T-helper 17 cell (primary cell): ENCODE measurements at regions not wholly inside any gene's neighbourhood (a gene's known extent, or its start where the extent isn't known, plus 50 kb on each side); places are given as distances from the start of the nearest gene placed in this dataset.

Experiments used
- ATAC-seq: fragments of 150-1000 bp; cut with Tn5 transposase; 2 replicates; pipeline ENCODE4 v1.10.0; 2021; ENCODE audit warnings: mild to moderate bottlenecking, moderate library complexity
- DNase-seq, 3 donors: peaks; one replicate each; pipeline versions ENCODE4 v3.0.0 to v3.0.0-alpha.2; 2020 to 2021
- H3K9me3 ChIP-seq: one replicate; pipeline ENCODE4 v1.7.0; 2013; ENCODE audit warnings: low read length, mild to moderate bottlenecking; ENCODE audit not compliant: control insufficient read depth, poor library complexity, severe bottlenecking
- H3K27ac Mint-ChIP-seq: one replicate; pipeline ENCODE4 v1.8.0; 2022; ENCODE audit warnings: mild to moderate bottlenecking, moderate library complexity, mixed read lengths
- H3K27me3 Mint-ChIP-seq: one replicate; pipeline ENCODE4 v1.8.0; 2022; ENCODE audit warnings: mixed read lengths
- H3K36me3 Mint-ChIP-seq: one replicate; pipeline ENCODE4 v1.8.0; 2022; ENCODE audit warnings: low read depth, mixed read lengths
- H3K4me1 Mint-ChIP-seq: one replicate; pipeline ENCODE4 v1.8.0; 2022; ENCODE audit warnings: mild to moderate bottlenecking, mixed read lengths
- H3K4me3 Mint-ChIP-seq: one replicate; pipeline ENCODE4 v1.8.0; 2022; ENCODE audit warnings: mild to moderate bottlenecking, moderate library complexity, mixed read lengths

DNA sequence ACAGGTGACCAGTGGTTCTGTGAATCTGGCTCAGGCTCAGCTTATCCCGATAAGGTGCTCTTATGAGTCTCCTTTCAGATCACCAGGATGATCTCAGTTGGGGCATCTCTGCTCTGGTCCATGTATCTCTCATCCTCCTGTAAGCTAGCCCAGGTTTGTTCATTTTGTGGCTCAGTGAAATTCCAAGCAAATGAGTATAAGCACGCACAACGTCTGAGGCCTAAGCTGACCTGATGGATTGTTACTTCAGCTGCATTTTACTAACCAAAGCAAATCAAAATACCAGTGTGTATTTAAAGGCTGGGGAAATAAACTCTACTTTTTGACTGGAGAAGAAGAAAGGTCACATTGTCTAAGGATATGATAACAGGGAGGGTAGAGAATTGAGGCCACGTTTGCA lies 551.0 kb upstream of the BTBD3 start:
- Mint-ChIP-seq H3K4me1 (no peaks in the 10 kb centered on the region), H3K36me3 (no peaks in the 10 kb centered on the region), H3K27ac (no peak overlapping the region), H3K4me3 (no peak overlapping the region), H3K27me3 (no peaks in the 10 kb centered on the region)
- ATAC-seq (no peak), DNase-seq (no peak)
- no peaks in the 10 kb centered on the region for H3K9me3 ChIP-seq

DNA sequence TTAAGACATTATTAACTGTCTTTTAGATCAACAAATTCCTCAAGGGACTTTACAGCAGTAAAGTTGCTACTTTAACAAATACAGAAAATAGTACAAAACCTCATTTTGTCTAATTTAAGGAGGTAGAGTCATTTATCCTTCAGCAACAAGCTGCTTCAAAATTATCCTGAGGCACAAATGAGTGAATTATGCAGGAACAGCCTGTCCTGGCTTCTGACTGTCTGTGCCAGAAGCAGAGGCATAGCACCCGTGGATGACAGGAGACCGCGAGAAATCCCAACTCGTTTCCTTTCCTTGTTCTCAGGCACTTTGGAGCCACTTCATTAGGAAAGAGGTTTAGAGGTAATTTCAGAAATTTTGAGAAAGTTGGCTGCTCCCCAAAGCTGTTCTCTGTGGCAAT lies 549.2 kb upstream of the BTBD3 start:
- DNase-seq, result no peak
- H3K4me1 Mint-ChIP-seq, result no peaks in the 10 kb centered on the region
- no peak overlapping the region for H3K27ac Mint-ChIP-seq
- H3K4me3 Mint-ChIP-seq, result no peak overlapping the region
- ATAC-seq, result no peak
- H3K36me3 Mint-ChIP-seq, result no peaks in the 10 kb centered on the region
- H3K27me3 Mint-ChIP-seq, result no peaks in the 10 kb centered on the region
- no peaks in the 10 kb centered on the region for H3K9me3 ChIP-seq

DNA sequence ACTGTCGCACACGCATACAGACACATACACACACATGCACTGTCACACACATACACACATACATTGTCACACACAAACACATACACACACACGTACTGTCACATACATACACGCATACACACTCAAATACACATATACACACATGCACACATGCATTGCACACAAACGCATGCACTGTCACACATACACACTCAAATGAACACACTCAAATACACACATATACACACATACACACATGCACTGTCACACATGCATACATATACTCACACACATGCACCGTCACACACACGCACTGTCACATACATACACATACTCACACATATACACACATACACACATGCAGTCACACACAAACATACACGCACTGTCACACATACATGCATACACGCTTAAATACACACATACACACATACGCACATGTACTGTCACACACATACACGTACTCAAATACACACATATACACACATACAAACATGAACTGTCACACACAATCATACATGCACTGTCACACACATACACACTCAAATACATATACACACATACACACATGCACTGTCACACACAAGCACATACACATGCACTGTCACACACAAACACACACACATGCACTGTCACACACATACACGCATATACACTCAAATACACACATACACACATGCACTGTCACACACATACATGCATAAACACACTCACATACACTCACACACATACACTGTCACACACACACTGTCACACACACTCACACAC lies 548.6 kb upstream of the BTBD3 start:
- no peaks in the 10 kb centered on the region for H3K9me3 ChIP-seq
- Mint-ChIP-seq H3K36me3 (no peaks in the 10 kb centered on the region), H3K4me3 (no peak overlapping the region), H3K27ac (no peak overlapping the region), H3K27me3 (no peaks in the 10 kb centered on the region), H3K4me1 (no peaks in the 10 kb centered on the region)
- ATAC-seq (no peak), DNase-seq (no peak)

DNA sequence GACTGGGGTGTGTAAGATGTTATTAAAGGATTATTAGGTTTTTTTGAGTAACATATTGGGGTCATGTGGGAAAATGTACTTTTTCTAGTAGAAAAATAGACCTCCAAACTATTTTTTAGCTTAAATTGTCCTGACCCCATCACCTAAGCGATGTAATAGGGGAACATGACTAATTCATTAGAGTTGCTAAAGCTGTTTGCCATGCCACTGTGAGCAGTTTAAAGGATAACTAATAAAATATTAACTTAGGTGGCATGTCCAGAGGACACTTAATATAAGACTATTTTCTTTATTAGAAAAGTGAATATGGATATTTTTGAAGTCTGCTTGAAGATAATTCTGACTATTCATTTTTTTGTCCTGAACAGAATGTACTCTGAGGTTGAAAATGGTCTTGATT lies 545.9 kb upstream of the BTBD3 start:
- Mint-ChIP-seq H3K36me3 (no peaks in the 10 kb centered on the region), H3K27me3 (no peaks in the 10 kb centered on the region), H3K4me3 (no peak overlapping the region), H3K27ac (no peak overlapping the region), H3K4me1 (no peaks in the 10 kb centered on the region)
- no peaks in the 10 kb centered on the region for H3K9me3 ChIP-seq
- ATAC-seq (no peak), DNase-seq (no peak)

DNA sequence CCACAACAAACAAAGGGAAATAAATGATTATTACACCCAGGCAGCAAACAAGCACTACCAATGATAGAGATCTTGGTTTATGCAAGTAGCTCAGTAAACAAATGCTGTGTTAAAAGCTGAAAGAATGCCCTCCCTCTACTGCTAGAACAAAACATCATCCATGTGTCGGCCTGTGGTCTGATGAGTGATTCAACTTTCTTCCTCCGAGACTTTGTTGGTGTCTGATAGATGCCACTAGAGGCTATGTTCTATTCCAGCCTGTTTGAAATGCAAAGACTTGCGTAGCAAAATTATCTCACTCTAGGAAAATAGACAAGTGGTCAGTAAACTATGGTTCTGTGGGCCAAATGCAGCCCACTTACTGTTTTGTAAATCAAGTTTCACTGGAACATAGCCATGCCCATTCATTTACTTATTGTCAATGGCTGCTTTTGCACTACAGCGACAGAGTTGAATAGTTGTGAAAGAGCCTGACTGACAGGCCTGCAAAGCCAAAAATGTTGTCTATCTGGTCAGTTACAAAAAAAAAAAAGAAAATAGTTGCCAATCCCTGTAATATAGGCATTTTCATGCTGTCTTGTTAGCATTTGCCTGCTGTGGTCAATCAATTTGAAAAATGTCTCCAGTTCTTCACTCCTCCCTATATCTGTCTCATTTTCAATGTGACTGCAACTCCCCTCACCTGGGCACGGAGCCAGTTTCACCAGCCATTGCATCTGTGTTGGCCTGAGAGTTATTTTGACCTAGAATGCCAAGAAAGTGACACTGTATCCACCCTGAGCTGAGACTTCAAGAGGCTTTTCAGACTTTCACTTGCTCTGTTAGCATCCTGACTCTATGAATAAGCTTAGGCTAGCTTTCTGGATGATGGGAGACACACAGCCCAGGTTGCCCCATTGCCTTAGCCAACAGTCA lies 544.6 kb upstream of the BTBD3 start:
- Mint-ChIP-seq H3K4me3 (no peak overlapping the region), H3K4me1 (no peaks in the 10 kb centered on the region), H3K27me3 (no peaks in the 10 kb centered on the region), H3K27ac (no peak overlapping the region), H3K36me3 (no peaks in the 10 kb centered on the region)
- no peaks in the 10 kb centered on the region for H3K9me3 ChIP-seq
- DNase-seq (no peak), ATAC-seq (no peak)

DNA sequence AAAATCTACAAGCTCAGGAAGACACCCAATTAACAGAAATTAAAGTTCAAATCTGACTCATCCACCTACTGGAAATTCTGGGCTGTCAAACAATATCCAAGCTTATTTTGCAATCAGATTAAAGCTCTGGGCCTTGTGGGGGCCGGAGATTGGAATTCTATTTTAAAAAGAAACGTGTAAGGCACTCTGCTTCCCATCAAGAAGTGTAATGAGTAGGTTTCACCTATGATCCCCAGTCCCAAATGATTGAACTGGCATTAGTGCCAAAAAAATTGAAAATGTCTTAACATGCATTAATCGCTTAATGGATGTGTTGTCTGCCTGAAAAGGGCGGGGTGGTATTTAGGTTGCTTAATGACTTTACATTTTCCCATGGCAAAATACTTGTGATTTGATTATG lies 542.4 kb upstream of the BTBD3 start:
- no peak for DNase-seq
- no peak overlapping the region for H3K27ac Mint-ChIP-seq
- H3K9me3 ChIP-seq, result no peaks in the 10 kb centered on the region
- H3K36me3 Mint-ChIP-seq, result no peaks in the 10 kb centered on the region
- no peak overlapping the region for H3K4me3 Mint-ChIP-seq
- ATAC-seq, result no peak
- H3K27me3 Mint-ChIP-seq, result no peaks in the 10 kb centered on the region
- no peaks in the 10 kb centered on the region for H3K4me1 Mint-ChIP-seq

DNA sequence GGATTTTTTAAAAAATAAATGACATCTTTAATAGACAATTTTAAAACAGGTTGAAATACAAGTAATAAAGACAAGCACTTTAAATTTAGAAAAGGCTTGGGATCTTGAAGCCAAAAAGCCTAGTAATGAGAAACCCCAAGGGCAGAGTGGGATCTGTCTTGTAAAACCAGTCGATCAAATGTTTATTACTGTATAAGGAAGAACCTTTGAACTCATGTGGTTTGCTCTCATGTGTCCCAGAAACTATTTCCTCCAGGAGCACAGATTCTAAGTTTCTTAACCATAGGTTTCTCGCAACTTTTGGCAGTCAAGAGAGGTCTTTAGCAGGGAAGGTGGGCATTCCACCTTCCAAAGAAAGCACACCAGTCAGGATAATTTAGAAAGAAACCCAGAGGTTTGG lies 541.7 kb upstream of the BTBD3 start:
- no peaks in the 10 kb centered on the region for H3K36me3 Mint-ChIP-seq
- H3K9me3 ChIP-seq, result no peaks in the 10 kb centered on the region
- DNase-seq (no peak), ATAC-seq (no peak)
- no peaks in the 10 kb centered on the region for H3K27me3 Mint-ChIP-seq
- no peaks in the 10 kb centered on the region for H3K4me1 Mint-ChIP-seq
- H3K27ac Mint-ChIP-seq, result no peak overlapping the region
- H3K4me3 Mint-ChIP-seq, result no peak overlapping the region

DNA sequence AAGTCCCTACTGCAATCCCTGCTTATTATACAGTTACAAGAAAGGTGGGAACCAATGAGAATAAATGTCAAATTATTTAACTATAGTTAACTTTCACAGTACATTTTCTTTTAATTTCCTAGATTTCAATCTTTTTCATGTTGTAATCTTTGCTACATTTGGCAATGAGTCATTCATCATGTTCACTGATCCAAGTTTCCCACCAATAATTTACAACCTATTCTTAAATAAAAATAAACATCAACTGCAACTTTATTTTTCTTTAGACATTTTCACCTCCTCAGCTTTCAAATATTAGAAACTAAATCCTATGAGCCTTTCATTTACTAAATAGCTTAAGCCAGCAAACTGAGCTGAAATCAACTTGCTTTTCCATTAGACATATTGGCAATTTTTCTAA lies 541.3 kb upstream of the BTBD3 start:
- Mint-ChIP-seq H3K27me3 (no peaks in the 10 kb centered on the region), H3K4me1 (no peaks in the 10 kb centered on the region), H3K27ac (no peak overlapping the region), H3K36me3 (no peaks in the 10 kb centered on the region), H3K4me3 (no peak overlapping the region)
- DNase-seq (no peak), ATAC-seq (no peak)
- no peaks in the 10 kb centered on the region for H3K9me3 ChIP-seq

DNA sequence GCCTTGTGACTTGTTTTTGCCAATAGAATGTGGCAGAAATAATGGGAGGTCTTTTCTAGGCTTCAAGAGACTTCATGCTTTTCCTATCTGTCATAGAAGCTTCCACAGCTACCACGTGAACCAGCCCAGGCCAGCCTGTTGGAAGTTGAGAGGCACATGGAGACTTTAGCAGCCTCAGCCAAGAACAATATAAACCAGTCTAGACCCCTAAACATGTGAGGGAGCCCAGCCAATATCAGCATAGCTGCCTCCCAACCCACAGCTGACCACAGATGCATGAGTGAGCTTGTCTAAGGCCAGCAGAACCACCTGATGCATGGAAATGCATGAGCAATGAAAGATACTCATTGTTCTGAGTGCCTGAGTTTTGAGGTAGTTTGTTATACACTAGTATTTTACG lies 540.7 kb upstream of the BTBD3 start:
- Mint-ChIP-seq H3K4me1 (no peaks in the 10 kb centered on the region), H3K27ac (no peak overlapping the region), H3K27me3 (no peaks in the 10 kb centered on the region), H3K36me3 (no peaks in the 10 kb centered on the region), H3K4me3 (no peak overlapping the region)
- no peaks in the 10 kb centered on the region for H3K9me3 ChIP-seq
- ATAC-seq (no peak), DNase-seq (no peak)

DNA sequence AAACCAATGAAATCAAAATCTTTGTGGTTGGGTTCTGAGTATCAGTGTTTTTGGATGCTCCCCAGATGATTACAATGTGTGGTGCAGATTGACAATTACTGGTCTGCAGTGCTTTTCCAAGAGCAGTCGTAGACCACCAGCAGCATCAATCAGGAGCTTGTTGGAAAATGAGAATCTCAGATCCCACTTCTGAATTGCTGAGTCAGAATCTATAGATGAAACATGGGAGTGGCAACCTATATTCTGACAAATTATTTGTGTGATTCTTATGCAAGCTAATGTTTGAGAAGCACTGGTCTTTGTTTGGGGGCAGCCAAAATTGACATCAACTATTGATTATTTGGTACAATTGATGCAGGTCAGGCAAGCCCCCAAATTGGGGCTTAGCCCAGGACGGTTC lies 539.9 kb upstream of the BTBD3 start:
- H3K4me1 Mint-ChIP-seq, result no peaks in the 10 kb centered on the region
- H3K4me3 Mint-ChIP-seq, result no peak overlapping the region
- no peak for DNase-seq
- H3K27ac Mint-ChIP-seq, result no peak overlapping the region
- no peaks in the 10 kb centered on the region for H3K9me3 ChIP-seq
- H3K36me3 Mint-ChIP-seq, result no peaks in the 10 kb centered on the region
- no peak for ATAC-seq
- no peaks in the 10 kb centered on the region for H3K27me3 Mint-ChIP-seq

DNA sequence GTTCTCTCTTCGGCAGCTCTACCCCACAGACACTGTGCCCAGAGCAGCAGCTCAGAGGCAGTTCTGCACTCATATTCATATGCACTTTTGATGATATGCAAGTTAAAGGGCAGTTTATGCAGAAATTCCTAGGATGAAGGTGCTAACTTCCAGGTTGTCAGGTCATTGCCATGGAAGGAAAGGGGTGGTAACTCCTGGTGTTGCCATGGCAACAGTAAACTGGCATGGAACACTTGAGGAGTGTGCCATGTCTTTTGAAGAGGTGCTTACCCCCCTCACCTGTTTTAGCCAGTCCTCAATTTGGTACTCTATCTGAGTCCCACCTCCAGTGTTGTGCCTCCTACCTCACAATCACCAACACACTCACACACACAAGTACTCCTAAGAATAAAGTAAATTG lies 539.4 kb upstream of the BTBD3 start:
- Mint-ChIP-seq H3K27ac (no peak overlapping the region), H3K27me3 (no peaks in the 10 kb centered on the region), H3K4me3 (no peak overlapping the region), H3K36me3 (no peaks in the 10 kb centered on the region), H3K4me1 (no peaks in the 10 kb centered on the region)
- no peaks in the 10 kb centered on the region for H3K9me3 ChIP-seq
- DNase-seq, result no peak
- ATAC-seq, result no peak

DNA sequence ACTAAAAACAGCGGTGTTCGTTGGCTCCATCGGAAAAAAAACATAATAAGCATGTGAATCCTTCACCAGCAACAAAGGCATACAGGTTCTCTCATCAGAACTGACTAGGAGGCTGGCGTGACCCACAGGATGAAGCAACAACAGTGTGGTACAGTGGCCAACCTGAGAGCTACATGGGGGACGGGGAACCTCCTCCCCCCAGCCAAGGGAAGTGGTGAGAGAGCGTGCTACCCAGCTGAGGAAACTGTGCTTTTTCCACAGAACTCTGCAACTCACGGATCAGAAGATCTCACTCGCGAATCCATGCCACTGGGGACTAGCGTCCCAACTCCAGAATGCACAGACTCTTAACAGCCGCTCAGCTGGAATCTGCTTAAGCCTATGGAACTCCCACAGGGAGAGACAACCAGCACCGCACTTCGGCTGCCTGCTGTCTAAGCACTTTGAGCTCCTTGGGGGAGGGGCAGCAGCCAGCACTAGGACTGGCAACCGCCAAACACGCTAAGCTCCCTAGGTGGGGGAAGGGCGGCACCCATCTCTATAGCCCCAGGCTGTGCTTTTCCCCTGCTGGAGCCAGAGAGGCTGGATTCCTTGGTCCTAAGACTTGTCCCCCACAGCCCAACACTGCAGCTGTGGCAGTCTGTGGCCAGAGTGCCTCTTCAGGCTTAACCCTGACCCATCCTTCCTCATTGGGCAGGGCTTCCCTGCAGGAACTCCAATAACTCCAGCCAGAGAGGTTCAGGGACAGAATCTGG lies 538.3 kb upstream of the BTBD3 start:
- no peaks in the 10 kb centered on the region for H3K9me3 ChIP-seq
- Mint-ChIP-seq H3K27me3 (no peaks in the 10 kb centered on the region), H3K4me1 (no peaks in the 10 kb centered on the region), H3K4me3 (no peak overlapping the region), H3K27ac (no peak overlapping the region), H3K36me3 (no peaks in the 10 kb centered on the region)
- ATAC-seq (no peak), DNase-seq (no peak)

DNA sequence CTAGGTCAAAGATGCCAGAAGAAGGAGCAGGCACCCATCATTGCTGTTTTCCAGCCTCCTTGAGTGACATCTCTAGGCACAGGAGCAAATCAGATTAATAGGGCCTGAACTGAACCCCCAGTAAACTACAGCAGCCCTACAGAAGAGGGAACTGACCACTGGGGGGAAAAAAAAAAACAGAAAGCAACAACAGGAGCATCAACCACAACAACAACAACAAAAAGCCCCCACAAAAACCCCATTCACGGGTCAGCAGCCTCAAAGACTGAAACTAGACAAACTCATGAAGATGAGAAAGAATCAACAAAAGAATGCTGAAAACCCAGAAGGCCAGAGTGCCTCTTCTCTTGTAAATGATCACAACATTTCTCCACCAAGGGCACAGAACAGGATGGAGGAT lies 537.4 kb upstream of the BTBD3 start:
- no peaks in the 10 kb centered on the region for H3K36me3 Mint-ChIP-seq
- H3K4me1 Mint-ChIP-seq, result no peaks in the 10 kb centered on the region
- no peaks in the 10 kb centered on the region for H3K9me3 ChIP-seq
- H3K4me3 Mint-ChIP-seq, result no peak overlapping the region
- ATAC-seq, result no peak
- H3K27me3 Mint-ChIP-seq, result no peaks in the 10 kb centered on the region
- no peak for DNase-seq
- H3K27ac Mint-ChIP-seq, result no peak overlapping the region
